ENCODE measurements at regions not wholly inside any gene's neighbourhood (a gene's known extent, or its start where the extent isn't known, plus 50 kb on each side); places are given as distances from the start of the nearest gene placed in this dataset.
"Not testable (repeated sequence)": the region's sequence is repeated elsewhere in the genome, so short reads cannot be mapped to it uniquely, and the experiment has no call there.

GRCh38 chr6:140027219-140027618 lies 652.8 kb upstream of the CITED2 start:
- TF ChIP-seq JUND (IDR thresholded peaks at IDR 0.05; ENCODE audit: low read depth), result no peak
- in situ Hi-C loops (cut with HindIII; ENCODE audit: low pct_unique_long_range_greater_than_20kb, low sequenced_read_pairs), result no loop called here
- no peak for DNase-seq (ENCODE audit: low read depth in 1 of 2, low spot score in 1 of 2)

GRCh38 chr6:140026546-140026945 lies 652.1 kb upstream of the CITED2 start:
- in situ Hi-C loops (cut with HindIII; ENCODE audit: low pct_unique_long_range_greater_than_20kb, low sequenced_read_pairs), result no loop called here
- DNase-seq (ENCODE audit: low read depth in 1 of 2, low spot score in 1 of 2), result no peak
- TF ChIP-seq JUND (IDR thresholded peaks at IDR 0.05; ENCODE audit: low read depth), result no peak

- no peak for DNase-seq (ENCODE audit: low read depth in 1 of 2, low spot score in 1 of 2)
- in situ Hi-C loops (cut with HindIII; ENCODE audit: low pct_unique_long_range_greater_than_20kb, low sequenced_read_pairs), result no loop called here
- no peak for TF ChIP-seq JUND (IDR thresholded peaks at IDR 0.05; ENCODE audit: low read depth)
These were observed 650.7 kb upstream of the CITED2 start for GRCh38 chr6:140025171-140025570.

GRCh38 chr6:140020207-140020791 lies 645.9 kb upstream of the CITED2 start:
- no peak for DNase-seq (ENCODE audit: low read depth in 1 of 2, low spot score in 1 of 2)
- in situ Hi-C loops (cut with HindIII; ENCODE audit: low pct_unique_long_range_greater_than_20kb, low sequenced_read_pairs), result no loop called here
- TF ChIP-seq JUND (IDR thresholded peaks at IDR 0.05; ENCODE audit: low read depth), result no peak

- no peak for DNase-seq (ENCODE audit: low read depth in 1 of 2, low spot score in 1 of 2)
- TF ChIP-seq JUND (IDR thresholded peaks at IDR 0.05; ENCODE audit: low read depth), result no peak
- in situ Hi-C loops (cut with HindIII; ENCODE audit: low pct_unique_long_range_greater_than_20kb, low sequenced_read_pairs), result no loop called here
These were observed 644.1 kb upstream of the CITED2 start for GRCh38 chr6:140018588-140018987.

- DNase-seq (ENCODE audit: low read depth in 1 of 2, low spot score in 1 of 2), result no peak
- in situ Hi-C loops (cut with HindIII; ENCODE audit: low pct_unique_long_range_greater_than_20kb, low sequenced_read_pairs), result no loop called here
- no peak for TF ChIP-seq JUND (IDR thresholded peaks at IDR 0.05; ENCODE audit: low read depth)
These were observed 643.0 kb upstream of the CITED2 start for GRCh38 chr6:140017470-140017869.

GRCh38 chr6:140012150-140012549 lies 637.7 kb upstream of the CITED2 start:
- no peak for TF ChIP-seq JUND (IDR thresholded peaks at IDR 0.05; ENCODE audit: low read depth)
- no peak for DNase-seq (ENCODE audit: low read depth in 1 of 2, low spot score in 1 of 2)
- in situ Hi-C loops (cut with HindIII; ENCODE audit: low pct_unique_long_range_greater_than_20kb, low sequenced_read_pairs), result no loop called here

GRCh38 chr6:140011537-140011936 lies 637.1 kb upstream of the CITED2 start:
- no peak for TF ChIP-seq JUND (IDR thresholded peaks at IDR 0.05; ENCODE audit: low read depth)
- DNase-seq (ENCODE audit: low read depth in 1 of 2, low spot score in 1 of 2), result no peak
- in situ Hi-C loops (cut with HindIII; ENCODE audit: low pct_unique_long_range_greater_than_20kb, low sequenced_read_pairs), result no loop called here

- peak in 1 of 2 experiments; percentile 56 for DNase-seq (ENCODE audit: low read depth in 1 of 2, low spot score in 1 of 2)
- TF ChIP-seq JUND (IDR thresholded peaks at IDR 0.05; ENCODE audit: low read depth), result no peak
- in situ Hi-C loops (cut with HindIII; ENCODE audit: low pct_unique_long_range_greater_than_20kb, low sequenced_read_pairs), result no loop called here
These were observed 634.8 kb upstream of the CITED2 start for GRCh38 chr6:140009286-140009685.

- no peak for DNase-seq (ENCODE audit: low read depth in 1 of 2, low spot score in 1 of 2)
- in situ Hi-C loops (cut with HindIII; ENCODE audit: low pct_unique_long_range_greater_than_20kb, low sequenced_read_pairs), result no loop called here
- no peak for TF ChIP-seq JUND (IDR thresholded peaks at IDR 0.05; ENCODE audit: low read depth)
These were observed 633.1 kb upstream of the CITED2 start for GRCh38 chr6:140007525-140007924.

- TF ChIP-seq JUND (IDR thresholded peaks at IDR 0.05; ENCODE audit: low read depth), result no peak
- no peak for DNase-seq (ENCODE audit: low read depth in 1 of 2, low spot score in 1 of 2)
- in situ Hi-C loops (cut with HindIII; ENCODE audit: low pct_unique_long_range_greater_than_20kb, low sequenced_read_pairs), result no loop called here
These were observed 628.8 kb upstream of the CITED2 start for GRCh38 chr6:140003217-140003616.

- no peak for DNase-seq (ENCODE audit: low read depth in 1 of 2, low spot score in 1 of 2)
- TF ChIP-seq JUND (IDR thresholded peaks at IDR 0.05; ENCODE audit: low read depth), result no peak
- in situ Hi-C loops (cut with HindIII; ENCODE audit: low pct_unique_long_range_greater_than_20kb, low sequenced_read_pairs), result no loop called here
These were observed 628.1 kb upstream of the CITED2 start for GRCh38 chr6:140002396-140003022.

- TF ChIP-seq JUND (IDR thresholded peaks at IDR 0.05; ENCODE audit: low read depth), result no peak
- in situ Hi-C loops (cut with HindIII; ENCODE audit: low pct_unique_long_range_greater_than_20kb, low sequenced_read_pairs), result no loop called here
- DNase-seq (ENCODE audit: low read depth in 1 of 2, low spot score in 1 of 2), result no peak
These were observed 627.4 kb upstream of the CITED2 start for GRCh38 chr6:140001821-140002341.

- no peak for TF ChIP-seq JUND (IDR thresholded peaks at IDR 0.05; ENCODE audit: low read depth)
- in situ Hi-C loops (cut with HindIII; ENCODE audit: low pct_unique_long_range_greater_than_20kb, low sequenced_read_pairs), result no loop called here
- DNase-seq (ENCODE audit: low read depth in 1 of 2, low spot score in 1 of 2), result no peak
These were observed 626.6 kb upstream of the CITED2 start for GRCh38 chr6:140001005-140001404.

GRCh38 chr6:139999661-140000060 lies 625.2 kb upstream of the CITED2 start:
- DNase-seq (ENCODE audit: low read depth in 1 of 2, low spot score in 1 of 2); in situ Hi-C loops (cut with HindIII; ENCODE audit: low pct_unique_long_range_greater_than_20kb, low sequenced_read_pairs): not testable (repeated sequence)

- in situ Hi-C loops (cut with HindIII; ENCODE audit: low pct_unique_long_range_greater_than_20kb, low sequenced_read_pairs); DNase-seq (ENCODE audit: low read depth in 1 of 2, low spot score in 1 of 2): not testable (repeated sequence)
These were observed 624.0 kb upstream of the CITED2 start for GRCh38 chr6:139998478-139998877.

All from T47D (cell line).